GDM1 (cell line): ENCODE measurements at regions not wholly inside any gene's neighbourhood (a gene's known extent, or its start where the extent isn't known, plus 50 kb on each side); places are given as distances from the start of the nearest gene placed in this dataset.

Source experiments
- DNase-seq: peaks from one replicate; lab custom pipeline; 2025; lab: John Stamatoyannopoulos, UW

DNA sequence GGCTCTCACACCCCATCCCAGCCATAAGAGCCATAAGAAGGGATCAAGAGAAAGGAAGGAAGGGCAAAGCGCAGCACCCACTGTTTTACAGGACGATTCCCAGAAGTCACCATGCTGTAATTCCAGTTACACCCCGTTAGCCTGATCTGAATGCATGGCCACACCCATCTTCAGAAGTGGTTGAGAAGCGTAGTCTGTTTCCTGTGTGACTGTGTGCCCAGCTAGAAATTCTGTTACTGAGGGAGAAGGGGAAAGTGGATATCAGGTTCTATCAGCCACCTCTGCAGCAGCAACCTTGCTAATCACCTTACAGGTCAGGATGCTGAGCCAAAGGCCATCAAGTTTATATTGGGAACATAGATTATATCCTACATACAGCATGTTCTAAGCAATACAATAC lies 260.0 kb downstream of the ABHD5 start:
- DNase-seq: no peak

DNA sequence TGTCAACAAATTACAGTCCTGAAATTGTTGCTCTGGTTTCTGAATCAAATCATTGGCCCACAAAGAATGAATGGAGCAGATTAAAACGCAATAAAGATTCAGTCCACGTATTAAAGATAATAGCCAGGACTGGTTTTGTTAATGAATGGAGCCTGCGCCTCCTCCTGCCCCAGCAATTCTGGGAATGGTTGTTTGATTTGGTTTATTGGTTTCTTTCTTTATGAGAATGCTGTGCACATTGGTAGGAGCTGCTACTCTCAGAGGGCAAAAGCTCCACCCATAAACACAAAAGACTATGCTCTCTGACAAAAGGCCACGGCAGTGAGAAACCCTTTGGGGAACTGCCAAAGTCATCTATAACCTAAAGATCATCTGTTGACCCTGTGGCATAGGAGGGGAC lies 261.1 kb downstream of the ABHD5 start:
- DNase-seq: no peak

DNA sequence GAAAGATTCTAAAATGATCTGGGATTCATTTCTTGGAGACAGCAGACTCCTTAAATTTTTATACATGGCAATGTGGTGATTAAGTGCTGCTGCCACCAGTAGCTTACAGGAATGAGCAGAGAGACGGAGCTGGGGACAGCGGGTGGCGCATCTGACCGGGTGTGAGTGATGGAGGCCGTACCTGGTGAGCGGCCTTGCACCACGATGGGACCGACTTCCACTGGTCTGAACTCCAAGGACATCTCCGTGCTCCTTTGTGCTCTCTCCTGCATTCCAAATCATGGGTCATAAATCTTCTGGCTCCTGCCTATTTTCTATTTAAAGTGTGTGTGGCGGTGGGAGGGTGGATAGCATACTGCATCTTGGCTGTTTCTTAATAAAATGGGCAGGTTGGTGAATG lies 262.6 kb downstream of the ABHD5 start:
- DNase-seq: no peak

DNA sequence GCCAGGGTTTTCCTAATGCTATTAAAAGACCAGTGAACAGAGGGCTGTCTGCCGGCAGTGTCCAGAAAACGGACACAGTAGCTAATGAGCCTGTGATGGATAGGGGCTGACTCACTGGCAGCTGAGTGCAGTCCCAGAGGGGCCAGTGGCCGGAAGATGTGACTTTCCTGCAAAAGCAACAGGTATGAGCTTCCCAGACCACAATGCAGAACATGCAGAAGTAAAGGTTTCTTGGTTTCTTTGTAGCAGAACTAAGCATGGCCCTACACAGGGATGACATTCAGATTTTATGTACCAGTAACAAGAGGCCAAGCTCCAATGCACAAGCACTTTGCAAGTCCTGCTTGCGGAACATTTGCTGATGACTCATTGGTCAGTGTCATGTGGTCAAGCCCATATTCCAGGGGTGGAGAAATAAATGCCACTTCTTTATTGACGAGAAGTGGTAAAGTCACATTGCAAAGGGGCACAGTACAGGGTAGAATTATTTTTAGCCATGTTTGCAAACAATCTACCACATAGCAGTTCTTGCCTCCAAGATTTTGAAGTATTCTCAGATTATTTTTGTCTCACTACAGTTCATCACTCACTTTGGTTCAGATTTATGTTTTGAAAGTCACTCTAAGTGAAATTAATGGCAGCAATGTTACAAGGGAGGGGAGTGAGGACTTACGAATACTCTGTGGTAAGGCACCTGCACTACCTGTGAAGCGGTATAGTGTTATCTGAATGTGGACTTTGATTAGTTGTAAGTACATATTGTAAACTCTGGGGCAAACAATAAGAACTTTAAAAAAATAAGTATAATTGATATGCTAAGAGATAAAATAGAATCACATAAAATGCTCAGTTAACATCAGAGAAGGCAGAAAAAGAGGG lies 263.3 kb downstream of the ABHD5 start:
- DNase-seq: no peak

DNA sequence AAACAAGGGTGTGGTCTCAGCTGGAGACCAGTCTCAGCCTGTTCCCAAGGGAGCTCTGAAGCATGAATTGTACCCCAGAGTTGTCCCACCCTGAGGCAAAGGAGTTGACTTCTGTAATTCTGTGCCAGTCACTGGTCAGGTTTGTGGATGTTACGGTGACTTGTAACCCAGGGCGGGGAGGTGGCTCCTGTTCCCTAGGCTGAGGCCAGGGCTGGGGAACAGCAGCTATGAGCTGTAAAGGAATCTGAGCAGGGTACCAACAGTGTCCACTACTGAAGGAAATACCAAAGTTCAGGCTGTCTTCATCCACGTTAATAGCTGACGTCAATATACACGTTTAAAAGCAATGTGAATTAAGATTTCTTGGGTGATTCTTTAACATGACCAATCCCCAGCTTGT lies 266.2 kb downstream of the ABHD5 start:
- DNase-seq: no peak

DNA sequence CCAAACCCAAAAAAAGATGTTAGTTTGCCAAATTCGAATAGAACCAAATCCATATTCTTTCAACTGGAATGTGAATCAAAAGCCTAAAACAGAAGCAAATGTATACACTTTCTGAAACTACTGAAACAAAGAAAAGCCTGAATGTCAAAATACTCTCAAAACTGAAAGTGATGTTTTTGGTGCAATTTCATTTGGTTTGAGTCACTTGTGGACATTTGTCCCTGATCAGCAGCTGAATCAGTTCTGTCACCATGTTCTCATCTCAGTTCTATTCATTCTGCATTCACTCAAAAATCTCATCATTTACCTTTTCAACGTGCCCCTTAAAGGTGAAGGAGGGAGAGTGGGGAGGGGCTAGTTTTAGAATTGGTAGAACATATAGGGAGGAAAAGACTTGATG lies 266.8 kb downstream of the ABHD5 start:
- no peak for DNase-seq

DNA sequence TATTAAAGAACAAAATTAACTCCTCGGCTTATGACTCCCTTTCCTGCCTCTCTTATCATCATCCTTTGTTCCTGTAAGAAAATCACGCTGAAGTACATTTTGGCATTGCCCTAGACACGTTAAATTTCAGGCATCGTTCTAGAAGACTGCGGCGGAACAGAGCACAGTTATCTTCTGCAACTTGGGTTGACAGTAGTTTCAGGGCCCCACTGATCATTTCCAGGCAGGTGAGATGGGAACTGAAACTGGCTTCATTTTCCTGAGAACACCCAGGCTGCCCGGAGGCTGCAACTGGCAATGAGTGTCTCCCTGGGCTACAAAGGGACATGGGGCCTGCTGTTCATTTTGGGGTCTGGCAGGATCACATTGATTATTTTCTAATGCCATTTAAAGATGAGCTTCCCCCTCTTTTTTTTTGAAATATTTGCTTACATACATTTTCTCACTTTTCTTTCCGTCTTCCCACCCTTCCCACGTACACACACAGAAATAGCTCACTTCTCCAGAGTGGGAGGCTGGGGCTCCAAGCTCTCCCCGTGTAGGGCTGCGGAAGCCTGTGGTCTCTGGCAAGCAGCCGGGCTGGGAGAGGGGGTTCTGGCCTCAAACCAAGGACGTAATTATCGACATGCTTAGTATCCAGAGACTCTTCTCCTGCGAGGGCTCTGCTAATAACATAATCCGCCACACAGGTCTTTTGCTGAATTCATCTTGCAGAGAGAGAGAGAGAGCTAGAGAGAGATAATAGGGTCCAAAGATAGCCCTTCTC lies 267.4 kb downstream of the ABHD5 start:
- DNase-seq: no peak

DNA sequence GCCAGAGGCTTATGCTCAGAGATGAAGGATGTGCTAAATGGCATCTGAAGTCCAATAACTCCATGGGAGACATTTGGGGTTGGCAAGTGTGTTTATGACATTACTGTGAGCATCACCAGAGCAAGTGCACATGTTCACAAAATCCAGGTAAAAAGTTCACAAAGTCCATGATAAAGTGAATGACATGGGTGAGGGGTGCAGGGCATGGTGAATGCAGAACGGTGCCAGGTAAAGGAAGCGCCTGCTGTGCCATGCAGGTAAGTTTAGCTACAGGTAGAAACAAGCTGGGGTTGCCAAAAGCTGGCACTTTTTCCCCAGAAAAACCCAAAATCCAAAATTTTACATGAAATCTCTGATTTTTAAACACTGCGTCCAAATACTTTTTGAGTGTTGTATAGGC lies 268.2 kb downstream of the ABHD5 start:
- DNase-seq: no peak

DNA sequence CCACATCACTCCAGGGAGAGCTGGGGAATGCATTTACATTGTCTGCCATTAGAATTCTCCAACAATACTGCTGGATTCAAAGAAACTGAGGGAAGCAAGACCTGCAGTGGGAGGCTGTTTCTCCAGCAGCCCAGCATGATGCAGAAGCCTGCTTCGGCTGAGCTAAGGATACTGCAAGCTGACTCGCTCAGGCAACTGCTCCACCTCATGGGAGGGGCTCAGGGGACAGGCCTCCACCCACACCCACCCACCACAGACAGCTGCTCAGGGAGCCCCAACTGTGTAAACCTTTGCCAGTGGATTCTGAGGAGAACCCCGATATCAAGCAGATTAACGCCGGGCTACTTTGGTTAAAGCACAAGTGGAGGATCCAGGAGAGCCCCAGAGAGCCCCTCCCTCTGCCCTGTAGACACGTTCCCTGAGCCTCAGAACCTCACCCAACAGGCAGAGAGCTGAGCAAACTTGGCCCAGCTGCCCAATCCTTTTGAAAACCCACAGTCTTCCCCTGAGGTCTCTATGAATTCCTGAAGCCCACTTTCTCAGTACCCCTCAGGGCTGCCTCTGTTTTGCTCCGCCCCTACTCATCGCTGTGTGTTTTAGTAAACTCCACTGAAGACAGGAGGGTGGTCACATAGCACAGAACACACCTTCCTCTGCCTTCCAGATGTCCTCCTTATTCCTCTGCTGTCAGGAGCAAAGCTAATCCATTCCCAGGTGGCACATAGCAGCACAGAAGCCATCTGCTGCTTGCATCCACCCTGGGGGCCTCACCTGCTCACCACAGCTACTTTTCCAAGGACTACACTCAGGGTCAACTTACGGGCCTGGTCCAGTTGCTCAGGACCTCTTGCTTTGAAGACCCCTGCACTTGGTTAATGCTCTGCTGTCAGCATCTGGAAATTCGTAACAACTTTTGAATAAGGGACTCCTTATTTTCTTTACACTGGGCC lies 269.0 kb downstream of the ABHD5 start:
- no peak for DNase-seq

DNA sequence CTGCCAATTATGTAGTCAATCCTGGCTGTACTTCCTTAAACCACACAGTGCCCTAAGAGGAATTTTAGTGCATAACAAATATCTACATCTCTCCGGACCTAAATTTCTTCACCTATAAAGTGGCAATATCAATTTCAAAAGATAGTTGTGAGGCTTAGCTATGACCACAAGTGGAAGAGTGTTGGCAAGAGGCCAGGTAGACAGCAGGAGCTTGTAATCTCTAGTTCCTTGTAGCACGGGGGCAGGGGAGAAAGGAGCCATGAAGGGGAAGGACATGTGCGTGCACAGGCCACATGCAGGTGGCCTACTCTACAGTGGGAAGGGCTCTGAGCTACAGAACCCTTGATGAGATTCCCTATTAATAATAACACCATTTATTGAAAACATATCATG lies 269.7 kb downstream of the ABHD5 start:
- no peak for DNase-seq

DNA sequence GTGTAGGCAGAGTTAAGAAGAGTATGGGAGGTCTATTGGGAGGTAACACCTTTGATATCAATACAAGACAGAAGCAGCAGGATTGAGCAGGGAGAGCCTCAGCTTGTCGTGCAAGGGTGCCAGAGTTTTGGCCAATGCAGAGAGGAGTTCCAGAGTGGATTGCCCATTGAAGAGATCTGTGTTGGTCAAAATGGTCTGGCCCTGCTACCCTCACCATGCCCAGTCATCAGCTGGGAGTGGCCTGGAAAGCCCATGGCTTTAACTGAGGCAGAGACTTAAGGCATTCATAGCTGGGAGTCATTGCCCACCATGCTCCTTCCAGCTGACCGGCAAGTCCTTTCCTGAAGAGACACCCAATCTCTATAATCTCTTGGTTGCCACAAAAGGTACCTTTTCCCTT lies 271.3 kb downstream of the ABHD5 start:
- DNase-seq: no peak

DNA sequence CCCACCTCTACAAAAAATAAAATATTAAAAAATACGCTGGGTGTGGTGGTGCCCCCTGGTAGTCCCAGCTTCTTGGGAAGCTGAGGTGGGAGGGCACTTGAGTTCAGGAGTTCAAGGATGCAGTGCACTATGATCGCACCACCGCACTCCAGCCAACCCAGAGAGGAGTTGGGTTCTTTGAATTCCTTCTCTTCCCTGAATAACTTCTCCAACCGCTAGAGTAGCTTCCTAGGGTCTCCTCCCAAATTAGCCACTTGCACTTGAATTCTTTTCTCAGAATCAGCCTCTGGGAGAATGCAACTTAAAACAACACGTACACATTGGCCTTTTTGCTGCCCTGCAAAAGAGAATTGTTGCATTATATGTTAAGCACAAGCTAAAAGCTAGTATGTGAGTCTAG lies 272.5 kb downstream of the ABHD5 start:
- no peak for DNase-seq

DNA sequence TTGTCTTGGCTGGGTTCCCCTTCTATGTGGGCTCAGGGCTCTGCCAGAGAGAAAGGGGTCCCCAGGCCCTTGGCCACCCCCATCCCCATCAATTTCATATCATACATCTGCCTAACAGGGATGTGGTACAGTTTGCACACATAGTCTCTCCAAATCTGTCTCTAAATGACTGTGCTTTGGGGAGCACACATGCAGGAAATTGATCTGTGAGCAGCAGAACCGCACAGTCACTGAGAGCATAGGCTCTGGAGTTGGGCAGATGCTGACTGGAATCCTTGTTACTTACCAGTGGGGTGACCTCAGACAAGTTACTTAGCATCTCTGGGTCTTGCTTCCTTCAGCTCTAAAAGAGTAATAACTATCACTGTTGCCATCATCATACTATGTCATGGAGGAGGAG lies 273.9 kb downstream of the ABHD5 start:
- DNase-seq: no peak

DNA sequence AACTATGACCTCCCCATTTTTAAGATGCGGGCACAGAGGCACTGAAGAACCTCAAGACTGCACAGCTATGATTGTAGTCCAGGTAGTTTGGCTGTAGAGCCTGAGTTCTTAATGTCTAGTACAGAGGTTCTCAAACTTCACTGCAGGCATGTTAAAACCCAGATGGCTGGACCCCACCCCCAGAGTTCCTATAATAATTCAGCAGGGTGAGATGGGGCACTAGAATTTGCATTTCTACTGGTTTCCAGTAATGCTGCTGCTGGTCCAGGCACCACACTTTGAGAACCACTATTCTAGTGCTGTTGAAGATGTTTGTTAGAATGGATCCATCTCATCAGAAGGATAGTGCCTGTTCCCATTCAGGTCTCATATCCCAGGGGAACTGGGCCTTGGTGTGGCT lies 274.9 kb downstream of the ABHD5 start:
- DNase-seq: no peak

DNA sequence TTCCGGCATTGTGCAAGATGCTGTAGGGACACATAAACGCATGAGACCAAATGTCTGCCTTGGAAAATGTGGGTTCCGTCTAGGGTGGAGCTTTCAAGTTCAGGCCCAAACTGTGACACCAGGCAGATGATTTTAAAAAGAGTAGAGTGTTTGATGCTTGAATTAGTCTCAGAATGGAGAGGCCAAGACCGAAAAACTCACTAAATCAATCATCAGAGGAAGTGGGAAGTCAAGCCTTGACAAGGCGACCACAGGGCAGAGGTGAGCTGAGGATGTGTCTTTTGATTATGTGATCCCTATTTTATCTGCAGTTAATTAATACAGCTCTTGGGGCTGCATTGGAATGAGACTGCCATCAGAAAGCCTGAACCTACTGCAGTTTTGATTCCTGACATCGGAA lies 275.4 kb downstream of the ABHD5 start:
- DNase-seq: no peak

DNA sequence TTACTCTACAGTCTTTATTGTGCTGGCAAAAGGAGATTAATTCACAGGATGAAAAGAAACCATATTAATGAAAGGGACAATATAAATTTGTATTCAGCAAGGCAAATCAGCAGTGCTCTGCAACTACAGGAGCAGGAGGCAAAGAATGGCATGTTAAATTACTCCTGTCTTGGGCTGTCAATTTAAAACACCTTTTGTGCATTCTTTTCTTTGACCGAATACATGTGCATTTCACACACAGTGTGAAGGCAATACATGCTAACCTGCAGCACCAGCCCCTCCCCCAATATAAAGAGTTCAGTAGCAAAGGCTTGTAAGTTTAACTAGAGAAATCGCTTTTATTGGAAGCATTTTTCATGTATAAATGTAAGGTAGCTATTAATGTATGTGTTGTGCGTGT lies 275.2 kb upstream of the TOPAZ1 start:
- no peak for DNase-seq

DNA sequence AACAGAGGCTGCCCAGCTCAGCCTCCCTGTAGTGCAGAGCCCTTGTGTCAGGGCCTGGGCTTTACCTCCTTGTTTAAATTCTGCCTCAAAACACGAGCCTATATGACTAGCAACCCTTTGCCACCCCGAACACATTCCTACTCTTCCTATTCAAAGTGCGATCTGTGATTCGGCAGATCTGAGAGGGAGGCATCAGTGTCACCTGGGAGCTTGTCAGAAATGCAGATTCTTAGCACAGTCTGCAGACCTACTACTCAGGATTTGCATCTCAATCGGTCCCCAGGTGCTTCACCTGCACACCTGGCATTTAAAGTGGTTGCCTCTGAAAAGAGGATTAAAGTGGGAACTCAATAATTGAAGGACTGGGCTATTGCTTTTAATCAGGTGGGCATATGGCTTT lies 273.2 kb upstream of the TOPAZ1 start:
- DNase-seq: no peak

DNA sequence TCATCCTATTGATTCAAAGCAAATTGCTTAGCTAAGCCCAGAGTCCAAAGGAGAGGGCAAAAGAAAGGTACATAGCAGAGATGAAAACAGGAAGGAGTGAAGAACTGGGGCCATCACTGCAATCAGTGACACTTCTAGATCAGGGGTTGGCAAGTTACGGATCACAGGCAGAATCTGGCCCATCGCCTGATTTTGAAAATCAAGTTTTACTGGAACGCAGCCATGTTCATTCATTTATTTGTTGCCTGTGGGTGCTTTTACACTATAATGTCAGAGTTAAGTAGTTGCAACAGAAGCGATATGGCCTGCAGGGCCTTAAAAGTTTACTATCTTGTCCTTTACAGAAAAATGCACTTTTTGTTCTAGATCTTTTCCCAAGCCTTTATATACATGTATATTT lies 271.7 kb upstream of the TOPAZ1 start:
- DNase-seq: no peak

DNA sequence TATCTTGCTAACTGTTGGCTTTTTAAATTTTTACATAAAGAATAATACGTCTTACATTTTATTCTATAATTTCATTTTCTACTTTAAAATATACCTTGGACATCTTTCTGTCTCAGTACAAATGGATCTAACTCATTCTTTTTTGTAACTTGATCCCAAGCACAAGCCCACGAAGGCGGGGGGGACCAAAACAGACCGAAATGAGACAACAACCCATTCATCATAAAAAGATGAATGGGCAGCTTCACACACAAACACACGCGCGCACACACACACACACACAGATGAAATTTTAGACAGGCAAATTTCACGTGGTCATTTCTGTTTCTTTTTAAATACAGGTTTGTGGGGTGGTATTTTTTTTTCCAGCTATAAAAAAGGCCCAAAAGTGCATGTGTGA lies 271.3 kb upstream of the TOPAZ1 start:
- no peak for DNase-seq

DNA sequence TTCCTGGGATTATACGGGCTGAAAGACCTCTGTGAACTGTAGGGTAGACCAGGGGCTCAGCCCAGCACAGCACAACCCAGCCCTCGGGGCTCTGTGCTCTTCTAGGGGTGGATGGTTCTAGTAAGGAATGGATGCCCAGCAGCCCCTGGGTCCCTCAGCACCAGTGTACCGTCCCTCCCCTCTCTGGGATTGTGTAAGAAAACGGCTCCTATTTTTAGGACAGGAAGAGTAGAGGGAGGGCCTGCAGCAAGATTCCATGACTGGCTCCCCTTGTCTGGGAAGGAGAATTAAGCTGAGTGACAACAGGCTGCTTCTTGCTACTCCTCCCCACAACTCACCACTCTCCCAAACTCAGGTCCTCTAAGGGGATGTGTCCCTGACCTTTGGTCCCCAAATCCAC lies 270.8 kb upstream of the TOPAZ1 start:
- DNase-seq: no peak

DNA sequence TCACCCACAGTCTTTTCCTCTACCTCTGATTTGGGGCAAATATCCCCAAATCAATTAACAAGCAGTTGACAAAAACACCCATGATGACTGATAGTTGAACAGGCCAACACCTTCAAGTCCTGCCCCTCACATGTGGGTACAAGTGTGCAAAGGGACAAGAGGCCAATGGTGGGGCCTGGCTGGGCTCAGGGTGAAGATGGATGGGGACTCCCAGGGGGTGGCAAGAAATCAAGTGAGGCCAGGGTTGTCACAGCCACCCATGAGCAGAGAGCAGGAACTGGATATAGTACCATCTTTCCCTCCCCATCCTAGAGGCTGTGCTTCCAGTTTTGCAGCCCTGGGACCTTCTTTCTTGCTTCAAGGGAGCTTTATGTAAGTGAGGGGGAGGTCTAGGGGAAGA lies 270.2 kb upstream of the TOPAZ1 start:
- no peak for DNase-seq

DNA sequence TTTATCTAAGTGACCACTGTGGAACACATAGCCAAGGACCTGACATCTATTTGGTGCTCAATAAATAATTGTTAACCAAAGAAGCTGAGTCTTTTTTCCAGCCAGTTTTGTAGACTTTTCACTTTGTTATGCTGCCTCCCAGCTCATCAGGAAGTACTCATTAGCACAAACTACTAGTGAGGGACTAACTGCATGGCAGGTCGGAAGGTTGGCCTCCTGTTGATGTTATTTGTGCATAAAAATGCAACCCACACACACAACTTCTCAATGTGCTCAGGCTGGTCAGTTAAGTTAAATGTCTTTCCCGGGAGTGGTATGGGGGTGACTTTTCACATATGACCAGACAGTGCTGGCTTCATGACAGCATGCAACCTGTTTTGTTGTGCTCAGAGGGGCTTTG lies 263.0 kb upstream of the TOPAZ1 start:
- DNase-seq: no peak

DNA sequence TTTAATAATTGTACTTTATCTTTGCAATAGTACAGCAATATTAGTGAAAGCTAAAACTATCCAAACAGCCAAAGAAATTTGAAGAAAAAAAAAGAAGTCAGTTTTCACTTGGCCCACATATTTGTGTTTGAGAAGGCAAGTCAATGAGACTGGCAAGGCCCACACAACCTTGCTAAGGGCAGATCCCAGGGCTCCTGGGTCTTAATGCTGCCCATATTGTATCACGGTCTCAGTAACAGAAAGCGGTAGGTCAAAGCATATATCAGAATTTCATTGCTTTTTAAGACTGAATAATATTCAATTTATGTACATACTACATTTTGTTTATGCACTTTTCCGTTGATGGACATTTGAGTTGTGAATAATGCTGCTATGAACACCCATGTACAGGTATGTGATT lies 262.0 kb upstream of the TOPAZ1 start:
- no peak for DNase-seq
